ENCODE measurements at regions not wholly inside any gene's neighbourhood (a gene's known extent, or its start where the extent isn't known, plus 50 kb on each side); places are given as distances from the start of the nearest gene placed in this dataset.

DNA sequence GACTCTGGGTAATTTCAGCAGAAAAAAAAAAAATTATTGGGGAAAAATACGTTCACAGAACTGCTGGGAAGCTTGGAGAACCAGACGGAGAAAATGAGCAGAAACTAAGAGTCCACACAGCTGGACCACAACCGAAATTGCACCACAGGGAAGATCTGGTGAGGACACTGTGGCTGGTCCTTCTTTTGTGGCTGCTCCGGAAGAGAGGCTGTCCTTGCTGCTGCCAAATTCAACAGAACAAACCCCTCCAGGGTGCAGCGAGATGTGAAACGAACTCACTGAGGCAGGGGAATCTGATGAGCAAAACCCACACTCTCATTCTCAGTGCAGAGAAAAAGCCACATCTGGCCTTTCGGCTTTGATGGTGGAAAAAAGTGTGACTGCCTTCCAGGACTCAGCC lies 200.0 kb downstream of the ACTL7B start:
- TF ChIP-seq CTCF (IDR thresholded peaks at IDR 0.05; ENCODE audit: low read depth, low read length, poor library complexity, severe bottlenecking) (no peak), EZH2phosphoT487 (IDR thresholded peaks at IDR 0.05; ENCODE audit: borderline replicate concordance, low read length) (no peak)
